ENCODE measurements at regions not wholly inside any gene's neighbourhood (a gene's known extent, or its start where the extent isn't known, plus 50 kb on each side); places are given as distances from the start of the nearest gene placed in this dataset.

DNA sequence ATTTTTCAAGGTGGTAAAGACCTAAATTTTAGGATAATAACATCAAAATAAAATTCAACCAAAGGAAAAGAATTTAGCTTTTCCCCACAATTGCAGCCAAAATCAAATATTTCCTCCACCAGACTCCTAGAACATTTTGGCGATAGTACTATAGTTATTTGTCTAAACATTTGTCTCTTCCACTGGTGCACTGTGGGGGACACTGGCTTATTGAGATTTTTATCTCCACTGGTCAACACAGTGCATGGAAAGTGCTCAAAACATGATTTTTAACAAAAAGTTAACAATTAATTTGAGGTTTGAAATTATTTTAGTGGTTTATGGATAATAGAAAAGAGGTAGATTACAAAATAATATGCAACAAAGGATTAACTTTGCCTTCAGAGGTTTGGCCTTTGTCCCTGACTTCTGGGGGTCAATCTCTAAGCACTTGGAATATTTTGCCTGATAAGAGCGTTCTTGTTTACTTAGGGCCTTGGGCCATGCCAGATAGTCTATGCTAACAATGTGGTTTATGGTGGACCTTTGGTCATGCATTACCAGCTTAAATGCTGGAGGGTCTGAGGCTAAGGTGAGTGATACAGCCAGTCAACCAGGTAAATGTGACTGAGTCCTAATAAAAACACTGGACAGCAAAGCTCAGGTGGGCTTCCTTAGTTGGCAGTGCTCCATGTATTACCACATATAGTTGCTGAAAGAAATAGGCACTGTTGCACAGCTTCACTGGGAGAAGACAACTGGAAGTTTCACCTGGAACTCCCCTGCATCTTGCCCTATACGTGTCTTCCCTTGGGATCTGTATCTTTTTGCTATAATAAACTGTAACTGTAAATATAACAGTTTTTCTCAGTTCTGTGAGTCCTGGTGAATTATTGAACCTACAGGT is 67.2 kb upstream of the SATB2 start:
- H3K27ac ChIP-seq (ENCODE audit: control insufficient read depth, insufficient read depth) = no peak overlapping the region
- WGBS (ENCODE audit: insufficient coverage, insufficient replicate concordance, low lambda C conversion rate, missing lambda C conversion rate) = 14% methylated on average over 3 of the region's 3 CpGs
- RAD21 ChIA-PET (ENCODE audit: unreplicated experiment) = no interaction called here
- H4K20me1 ChIP-seq (ENCODE audit: control insufficient read depth, insufficient read depth) = no peaks in the 10 kb centered on the region
- DNase-seq (ENCODE audit: low read depth, low spot score) = no peak
- H3K36me3 ChIP-seq (ENCODE audit: control insufficient read depth in 2 of 2, insufficient read depth in 2 of 2, low read length in 1 of 2) = no peaks in the 10 kb centered on the region
- no peaks in the 10 kb centered on the region for H3K79me2 ChIP-seq (ENCODE audit: control insufficient read depth, insufficient read depth, low read length)
- no peak overlapping the region for H2AFZ ChIP-seq (ENCODE audit: control insufficient read depth, low read depth, low read length)
- SMC1A ChIA-PET (ENCODE audit: uncharacterized antibody, unreplicated experiment) = no interaction called here
- H3K9ac ChIP-seq (ENCODE audit: control insufficient read depth, insufficient read depth, low read length) = no peak overlapping the region
- H3K9me3 ChIP-seq (replicated peaks; ENCODE audit: control insufficient read depth, insufficient read depth, low read length) = no peaks in the 10 kb centered on the region
- ATAC-seq = no peak
- H3K27me3 ChIP-seq (replicated peaks in 1 of 2; ENCODE audit: control insufficient read depth in 2 of 2, insufficient read depth in 2 of 2, low read length in 1 of 2) = no peaks in the 10 kb centered on the region
- H3K4me1 ChIP-seq (ENCODE audit: control insufficient read depth, insufficient read depth, low read length) = no peaks in the 10 kb centered on the region
- no peak for FAIRE-seq
- CTCF ChIA-PET = no interaction called here
- BruUV-seq (replicated peaks) = no TSS peak
- intact Hi-C loops (cut with micrococcal nuclease; ENCODE audit: unreplicated experiment) (no loop called here), in situ Hi-C loops (cut with MboI) (no loop called here)
- no peak overlapping the region for H3K4me3 ChIP-seq
- H3K4me2 ChIP-seq (ENCODE audit: control insufficient read depth, insufficient read depth) = no peak overlapping the region
- POLR2A ChIA-PET = no interaction called here
- TF ChIP-seq EED (IDR thresholded peaks at IDR 0.05; ENCODE audit: low read depth) = no peak
- no peak for TF ChIP-seq LARP7 (IDR thresholded peaks at IDR 0.05)
- TF ChIP-seq NR2C1 (IDR thresholded peaks at IDR 0.05) = no peak
- no peak for TF ChIP-seq TCF3 (IDR thresholded peaks at IDR 0.05; ENCODE audit: borderline replicate concordance, insufficient read depth, low read depth, low read length)
- TF ChIP-seq SIN3A (IDR thresholded peaks at IDR 0.05; ENCODE audit: low read depth, low read length) = no peak
- TF ChIP-seq, protein P1, sequence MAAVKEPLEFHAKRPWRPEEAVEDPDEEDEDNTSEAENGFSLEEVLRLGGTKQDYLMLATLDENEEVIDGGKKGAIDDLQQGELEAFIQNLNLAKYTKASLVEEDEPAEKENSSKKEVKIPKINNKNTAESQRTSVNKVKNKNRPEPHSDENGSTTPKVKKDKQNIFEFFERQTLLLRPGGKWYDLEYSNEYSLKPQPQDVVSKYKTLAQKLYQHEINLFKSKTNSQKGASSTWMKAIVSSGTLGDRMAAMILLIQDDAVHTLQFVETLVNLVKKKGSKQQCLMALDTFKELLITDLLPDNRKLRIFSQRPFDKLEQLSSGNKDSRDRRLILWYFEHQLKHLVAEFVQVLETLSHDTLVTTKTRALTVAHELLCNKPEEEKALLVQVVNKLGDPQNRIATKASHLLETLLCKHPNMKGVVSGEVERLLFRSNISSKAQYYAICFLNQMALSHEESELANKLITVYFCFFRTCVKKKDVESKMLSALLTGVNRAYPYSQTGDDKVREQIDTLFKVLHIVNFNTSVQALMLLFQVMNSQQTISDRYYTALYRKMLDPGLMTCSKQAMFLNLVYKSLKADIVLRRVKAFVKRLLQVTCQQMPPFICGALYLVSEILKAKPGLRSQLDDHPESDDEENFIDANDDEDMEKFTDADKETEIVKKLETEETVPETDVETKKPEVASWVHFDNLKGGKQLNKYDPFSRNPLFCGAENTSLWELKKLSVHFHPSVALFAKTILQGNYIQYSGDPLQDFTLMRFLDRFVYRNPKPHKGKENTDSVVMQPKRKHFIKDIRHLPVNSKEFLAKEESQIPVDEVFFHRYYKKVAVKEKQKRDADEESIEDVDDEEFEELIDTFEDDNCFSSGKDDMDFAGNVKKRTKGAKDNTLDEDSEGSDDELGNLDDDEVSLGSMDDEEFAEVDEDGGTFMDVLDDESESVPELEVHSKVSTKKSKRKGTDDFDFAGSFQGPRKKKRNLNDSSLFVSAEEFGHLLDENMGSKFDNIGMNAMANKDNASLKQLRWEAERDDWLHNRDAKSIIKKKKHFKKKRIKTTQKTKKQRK (IDR thresholded peaks at IDR 0.05; ENCODE audit: low read depth, low read length) = no peak
- TF ChIP-seq, protein P2, sequence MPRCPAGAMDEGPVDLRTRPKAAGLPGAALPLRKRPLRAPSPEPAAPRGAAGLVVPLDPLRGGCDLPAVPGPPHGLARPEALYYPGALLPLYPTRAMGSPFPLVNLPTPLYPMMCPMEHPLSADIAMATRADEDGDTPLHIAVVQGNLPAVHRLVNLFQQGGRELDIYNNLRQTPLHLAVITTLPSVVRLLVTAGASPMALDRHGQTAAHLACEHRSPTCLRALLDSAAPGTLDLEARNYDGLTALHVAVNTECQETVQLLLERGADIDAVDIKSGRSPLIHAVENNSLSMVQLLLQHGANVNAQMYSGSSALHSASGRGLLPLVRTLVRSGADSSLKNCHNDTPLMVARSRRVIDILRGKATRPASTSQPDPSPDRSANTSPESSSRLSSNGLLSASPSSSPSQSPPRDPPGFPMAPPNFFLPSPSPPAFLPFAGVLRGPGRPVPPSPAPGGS (IDR thresholded peaks at IDR 0.05; ENCODE audit: borderline replicate concordance, insufficient read depth, low read depth, low read length, poor library complexity, severe bottlenecking) = no peak
- no peak for TF ChIP-seq RCOR1 (conservative IDR thresholded peaks at IDR 0.05; ENCODE audit: low read depth, low read length)
- TF ChIP-seq PAX5 (IDR thresholded peaks at IDR 0.05; ENCODE audit: borderline replicate concordance, low read depth, low read length) = no peak
- no peak for TF ChIP-seq FOXM1 (IDR thresholded peaks at IDR 0.05; ENCODE audit: low read depth, low read length)
- TF ChIP-seq, protein P3, sequence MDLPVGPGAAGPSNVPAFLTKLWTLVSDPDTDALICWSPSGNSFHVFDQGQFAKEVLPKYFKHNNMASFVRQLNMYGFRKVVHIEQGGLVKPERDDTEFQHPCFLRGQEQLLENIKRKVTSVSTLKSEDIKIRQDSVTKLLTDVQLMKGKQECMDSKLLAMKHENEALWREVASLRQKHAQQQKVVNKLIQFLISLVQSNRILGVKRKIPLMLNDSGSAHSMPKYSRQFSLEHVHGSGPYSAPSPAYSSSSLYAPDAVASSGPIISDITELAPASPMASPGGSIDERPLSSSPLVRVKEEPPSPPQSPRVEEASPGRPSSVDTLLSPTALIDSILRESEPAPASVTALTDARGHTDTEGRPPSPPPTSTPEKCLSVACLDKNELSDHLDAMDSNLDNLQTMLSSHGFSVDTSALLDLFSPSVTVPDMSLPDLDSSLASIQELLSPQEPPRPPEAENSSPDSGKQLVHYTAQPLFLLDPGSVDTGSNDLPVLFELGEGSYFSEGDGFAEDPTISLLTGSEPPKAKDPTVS (IDR thresholded peaks at IDR 0.05; ENCODE audit: low read depth, low read length) = no peak
- TF ChIP-seq YY1 (IDR thresholded peaks at IDR 0.05; ENCODE audit: low read depth, low read length) = no peak
- TF ChIP-seq RAD21 (IDR thresholded peaks at IDR 0.05; ENCODE audit: insufficient read depth, low read depth, low read length) = no peak
- no peak for TF ChIP-seq MEF2B (IDR thresholded peaks at IDR 0.05; ENCODE audit: partially characterized antibody, poor library complexity, severe bottlenecking)
- no peak for TF ChIP-seq BCLAF1 (IDR thresholded peaks at IDR 0.05)
